SJCRH30 (cell line): ENCODE measurements at regions not wholly inside any gene's neighbourhood (a gene's known extent, or its start where the extent isn't known, plus 50 kb on each side); places are given as distances from the start of the nearest gene placed in this dataset.

Experiments
- DNase-seq, 2 experiments: peaks; one replicate each; pipeline ENCODE4 v3.0.0-alpha.2; 2015 to 2020
- H3K27ac ChIP-seq: fragments of 250-450 bp; sonication (Bioruptor Pico); 2 replicates; pipeline ENCODE4 v1.5.1; 2020; ENCODE audit warnings: mild to moderate bottlenecking, moderate library complexity
- H3K27me3 ChIP-seq: fragments of 250-450 bp; sonication (Bioruptor Pico); 2 replicates; pipeline ENCODE4 v1.5.1; 2020; ENCODE audit warnings: mild to moderate bottlenecking, moderate library complexity
- H3K36me3 ChIP-seq: fragments of 250-450 bp; sonication (Bioruptor Pico); 2 replicates; pipeline ENCODE4 v1.5.1; 2020; ENCODE audit warnings: mild to moderate bottlenecking, moderate library complexity
- H3K4me1 ChIP-seq: fragments of 250-450 bp; sonication (Bioruptor Pico); 2 replicates; pipeline ENCODE4 v1.5.1; 2020; ENCODE audit warnings: mild to moderate bottlenecking, moderate library complexity
- H3K4me3 ChIP-seq: fragments of 250-450 bp; sonication (Bioruptor Pico); 2 replicates; pipeline ENCODE4 v1.5.1; 2020; ENCODE audit warnings: mild to moderate bottlenecking, moderate library complexity
- H3K9me3 ChIP-seq: fragments of 250-450 bp; sonication (Bioruptor Pico); replicated peaks from 2 replicates; pipeline ENCODE4 v1.5.1; 2020; ENCODE audit warnings: mild to moderate bottlenecking, moderate library complexity

DNA sequence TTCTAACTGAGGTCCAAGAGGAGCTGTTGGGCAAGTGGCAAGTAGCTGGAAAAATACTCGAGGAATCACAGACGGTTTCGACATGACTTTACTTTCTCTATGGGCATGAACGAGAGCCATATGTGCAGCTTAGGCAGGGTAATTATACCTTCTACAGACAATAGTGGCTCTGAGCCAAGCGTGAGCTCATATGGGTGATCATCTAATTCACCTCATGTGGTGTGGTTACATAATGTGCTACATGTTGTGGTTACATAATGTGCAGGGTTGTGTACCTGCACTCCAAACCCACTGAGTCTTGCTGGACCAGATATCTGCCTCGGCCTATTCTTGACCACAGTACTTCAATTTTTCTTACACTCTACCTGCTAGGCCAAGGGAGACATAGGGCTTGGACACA is 771.7 kb upstream of the EYS start:
- Histone ChIP-seq H3K27me3 (no peaks in the 10 kb centered on the region), H3K36me3 (no peaks in the 10 kb centered on the region), H3K4me3 (no peak overlapping the region), H3K27ac (no peak overlapping the region), H3K4me1 (no peaks in the 10 kb centered on the region), H3K9me3 (no peaks in the 10 kb centered on the region)
- peak in 1 of 2 experiments; percentile 22 for DNase-seq

GRCh38 chr6:66435321-66435720 is 728.3 kb upstream of the EYS start:
- no peaks in the 10 kb centered on the region for H3K36me3 ChIP-seq
- no peak for DNase-seq
- no peaks in the 10 kb centered on the region; the same call in 1 of the 2 replicates for H3K27me3 ChIP-seq
- H3K27ac ChIP-seq: no peak overlapping the region
- no peaks in the 10 kb centered on the region for H3K9me3 ChIP-seq
- no peaks in the 10 kb centered on the region for H3K4me1 ChIP-seq
- H3K4me3 ChIP-seq: no peak overlapping the region

- Histone ChIP-seq H3K4me1 (no peaks in the 10 kb centered on the region), H3K27ac (no peak overlapping the region), H3K27me3 (no peaks in the 10 kb centered on the region; the same call in 1 of the 2 replicates), H3K9me3 (no peaks in the 10 kb centered on the region), H3K4me3 (no peak overlapping the region), H3K36me3 (no peaks in the 10 kb centered on the region)
- no peak for DNase-seq
These were observed 722.2 kb upstream of the EYS start for GRCh38 chr6:66429210-66429609.

- no peak overlapping the region for H3K27ac ChIP-seq
- H3K27me3 ChIP-seq: no peaks in the 10 kb centered on the region
- no peaks in the 10 kb centered on the region for H3K9me3 ChIP-seq
- no peaks in the 10 kb centered on the region for H3K36me3 ChIP-seq
- no peak for DNase-seq
- no peak overlapping the region for H3K4me3 ChIP-seq
- H3K4me1 ChIP-seq: no peaks in the 10 kb centered on the region
These were observed 716.0 kb upstream of the EYS start for GRCh38 chr6:66423047-66423446.

DNA sequence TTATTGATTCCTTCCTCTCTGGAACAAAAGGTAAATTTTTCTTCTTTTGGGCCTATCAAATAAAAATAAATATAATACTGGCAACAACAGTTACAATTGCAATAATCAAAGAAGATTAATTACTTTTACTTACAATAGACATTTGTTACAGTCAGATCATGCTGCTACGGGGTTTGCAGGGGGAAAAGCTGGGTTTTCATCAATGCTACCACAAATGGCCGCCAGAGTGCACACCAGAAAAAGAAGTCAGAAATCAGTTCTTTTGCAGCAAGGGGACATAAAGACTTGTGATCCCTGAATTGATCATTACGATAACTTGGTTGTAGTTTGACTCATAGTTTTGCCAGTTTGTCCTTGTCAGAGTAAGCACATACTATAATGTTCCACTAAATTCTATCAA is 714.5 kb upstream of the EYS start:
- H3K27me3 ChIP-seq: no peaks in the 10 kb centered on the region
- H3K4me1 ChIP-seq: no peaks in the 10 kb centered on the region
- no peak overlapping the region for H3K27ac ChIP-seq
- no peaks in the 10 kb centered on the region for H3K36me3 ChIP-seq
- no peak overlapping the region for H3K4me3 ChIP-seq
- no peaks in the 10 kb centered on the region for H3K9me3 ChIP-seq
- DNase-seq: peak in 1 of 2 experiments; percentile 27

DNA sequence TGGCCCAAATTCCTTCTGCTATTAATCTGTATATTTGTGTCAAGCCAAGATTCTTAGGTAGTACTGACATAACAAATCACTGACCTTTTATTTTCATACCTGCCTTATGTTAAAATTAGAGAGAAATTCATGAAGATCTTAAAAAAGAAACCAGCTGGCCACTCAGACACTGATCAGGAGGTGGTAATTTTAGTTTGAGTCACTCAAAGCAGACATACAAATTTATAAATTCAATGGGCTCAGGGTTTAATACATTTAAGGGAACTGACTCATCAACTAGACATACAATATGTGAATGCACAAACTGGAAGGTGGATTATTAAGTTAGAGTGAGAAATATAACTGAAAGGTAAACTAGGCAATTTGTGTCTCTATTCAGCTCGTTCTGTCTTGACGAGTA is 711.9 kb upstream of the EYS start:
- Histone ChIP-seq H3K36me3 (no peaks in the 10 kb centered on the region), H3K27ac (no peak overlapping the region), H3K9me3 (no peaks in the 10 kb centered on the region), H3K4me1 (no peaks in the 10 kb centered on the region), H3K27me3 (no peaks in the 10 kb centered on the region), H3K4me3 (no peak overlapping the region)
- no peak for DNase-seq

- H3K27me3 ChIP-seq: 0 out of 2 replicates have a peak, but pooled peaks cover 4% of the 10 kb centered on the region
- no peak for DNase-seq
- no peaks in the 10 kb centered on the region for H3K4me1 ChIP-seq
- H3K4me3 ChIP-seq: no peak overlapping the region
- no peaks in the 10 kb centered on the region for H3K9me3 ChIP-seq
- H3K36me3 ChIP-seq: no peaks in the 10 kb centered on the region
- no peak overlapping the region for H3K27ac ChIP-seq
These were observed 696.9 kb upstream of the EYS start for GRCh38 chr6:66403966-66404365.

- Histone ChIP-seq H3K4me1 (no peaks in the 10 kb centered on the region), H3K4me3 (no peak overlapping the region), H3K9me3 (no peaks in the 10 kb centered on the region), H3K27ac (no peak overlapping the region), H3K27me3 (0 out of 2 replicates have a peak, but pooled peaks cover 4% of the 10 kb centered on the region), H3K36me3 (no peaks in the 10 kb centered on the region)
- DNase-seq: no peak
These were observed 695.8 kb upstream of the EYS start for GRCh38 chr6:66402873-66403272.

DNA sequence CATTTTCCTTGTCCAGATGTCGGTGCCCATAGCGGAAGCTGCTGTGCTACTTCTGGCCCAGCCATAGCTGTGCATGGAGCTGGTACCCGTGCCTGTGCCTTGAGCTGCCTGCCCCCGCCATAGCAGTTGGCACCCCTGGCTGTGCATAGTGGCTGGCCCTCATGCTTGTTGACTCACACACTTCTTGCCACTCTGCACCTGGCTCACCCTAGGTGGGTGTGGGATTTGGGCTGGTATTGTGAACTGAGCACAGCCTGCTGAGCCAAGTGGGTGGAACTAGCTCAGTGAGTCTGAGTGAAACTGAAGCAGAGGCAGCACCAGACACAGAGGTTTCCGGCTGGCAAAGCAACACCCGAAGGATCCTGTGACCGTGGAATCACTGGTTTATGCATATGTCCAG is 689.5 kb upstream of the EYS start:
- no peaks in the 10 kb centered on the region for H3K4me1 ChIP-seq
- no peak for DNase-seq

GRCh38 chr6:66396145-66396544 is 689.1 kb upstream of the EYS start:
- Histone ChIP-seq H3K4me3 (no peak overlapping the region), H3K27me3 (no peaks in the 10 kb centered on the region), H3K27ac (no peak overlapping the region), H3K36me3 (no peaks in the 10 kb centered on the region), H3K9me3 (no peaks in the 10 kb centered on the region), H3K4me1 (no peaks in the 10 kb centered on the region)
- no peak for DNase-seq

More for the DNA sequence above, 689.5 kb upstream of the EYS start:
- Histone ChIP-seq H3K4me3 (no peak overlapping the region), H3K27me3 (no peaks in the 10 kb centered on the region), H3K27ac (no peak overlapping the region), H3K9me3 (no peaks in the 10 kb centered on the region), H3K36me3 (no peaks in the 10 kb centered on the region)

- Histone ChIP-seq H3K27ac (no peak overlapping the region), H3K27me3 (no peaks in the 10 kb centered on the region)
- no peak for DNase-seq
These were observed 683.4 kb upstream of the EYS start for GRCh38 chr6:66390393-66390792.

GRCh38 chr6:66376001-66376400 is 669.0 kb upstream of the EYS start:
- no peak for DNase-seq
- no peaks in the 10 kb centered on the region for H3K9me3 ChIP-seq
- no peak overlapping the region for H3K27ac ChIP-seq
- H3K27me3 ChIP-seq: no peaks in the 10 kb centered on the region
- H3K4me3 ChIP-seq: no peak overlapping the region
- H3K36me3 ChIP-seq: no peaks in the 10 kb centered on the region
- H3K4me1 ChIP-seq: no peaks in the 10 kb centered on the region

More at GRCh38 chr6:66390393-66390792, 683.4 kb upstream of the EYS start:
- Histone ChIP-seq H3K4me1 (no peaks in the 10 kb centered on the region), H3K4me3 (no peak overlapping the region), H3K36me3 (no peaks in the 10 kb centered on the region), H3K9me3 (no peaks in the 10 kb centered on the region)

GRCh38 chr6:66369407-66369806 is 662.4 kb upstream of the EYS start:
- H3K27me3 ChIP-seq: no peaks in the 10 kb centered on the region
- H3K9me3 ChIP-seq: no peaks in the 10 kb centered on the region
- H3K4me1 ChIP-seq: no peaks in the 10 kb centered on the region
- no peaks in the 10 kb centered on the region for H3K36me3 ChIP-seq
- H3K27ac ChIP-seq: no peak overlapping the region
- no peak overlapping the region for H3K4me3 ChIP-seq
- no peak for DNase-seq

DNA sequence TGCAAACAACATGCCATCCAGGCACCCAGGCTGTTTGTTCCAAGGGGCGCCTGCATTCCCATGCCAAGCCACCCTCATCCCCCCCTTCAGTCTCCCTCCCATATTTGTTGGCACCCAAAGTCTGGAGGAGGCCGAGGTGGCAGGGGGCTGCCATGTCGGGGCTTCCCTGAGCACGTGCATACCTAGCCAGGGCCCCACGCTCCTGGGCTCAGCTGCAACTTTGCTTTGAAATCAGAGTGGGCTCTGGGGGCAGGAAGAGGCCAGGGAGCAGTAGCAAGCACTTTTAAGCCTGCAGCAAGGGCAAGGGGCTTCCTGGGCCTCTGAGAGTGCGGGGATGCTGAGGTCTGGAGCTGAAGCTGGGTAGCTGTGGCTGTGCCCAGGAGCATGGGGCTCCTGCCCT is 655.9 kb upstream of the EYS start:
- Histone ChIP-seq H3K27ac (no peak overlapping the region), H3K27me3 (no peaks in the 10 kb centered on the region; the same call in 1 of the 2 replicates), H3K4me1 (no peaks in the 10 kb centered on the region), H3K36me3 (no peaks in the 10 kb centered on the region), H3K9me3 (no peaks in the 10 kb centered on the region), H3K4me3 (no peak overlapping the region)
- DNase-seq: no peak

DNA sequence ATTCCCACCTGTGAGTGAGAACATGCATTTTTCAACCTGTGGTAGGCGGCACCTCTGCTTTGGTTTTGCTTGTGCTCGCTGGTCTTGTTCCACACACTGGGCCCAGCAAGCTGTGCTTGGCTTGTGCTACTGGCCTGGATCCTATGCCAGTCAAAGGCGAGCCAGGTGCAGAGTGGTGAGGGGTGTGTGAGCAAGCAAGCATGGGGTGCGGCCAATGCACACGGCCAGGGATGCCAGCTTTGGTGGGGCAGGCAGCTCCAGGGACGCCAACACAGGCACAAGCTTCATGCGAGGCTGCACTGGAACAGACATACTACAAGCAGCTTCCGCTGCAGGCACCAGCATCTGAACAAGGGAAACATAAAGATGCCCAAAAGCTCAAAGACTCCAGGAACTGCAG is 654.9 kb upstream of the EYS start:
- no peak for DNase-seq
- H3K27me3 ChIP-seq: no peaks in the 10 kb centered on the region; the same call in 1 of the 2 replicates
- no peaks in the 10 kb centered on the region for H3K36me3 ChIP-seq
- no peak overlapping the region for H3K27ac ChIP-seq
- H3K4me3 ChIP-seq: no peak overlapping the region
- no peaks in the 10 kb centered on the region for H3K4me1 ChIP-seq
- H3K9me3 ChIP-seq: no peaks in the 10 kb centered on the region

DNA sequence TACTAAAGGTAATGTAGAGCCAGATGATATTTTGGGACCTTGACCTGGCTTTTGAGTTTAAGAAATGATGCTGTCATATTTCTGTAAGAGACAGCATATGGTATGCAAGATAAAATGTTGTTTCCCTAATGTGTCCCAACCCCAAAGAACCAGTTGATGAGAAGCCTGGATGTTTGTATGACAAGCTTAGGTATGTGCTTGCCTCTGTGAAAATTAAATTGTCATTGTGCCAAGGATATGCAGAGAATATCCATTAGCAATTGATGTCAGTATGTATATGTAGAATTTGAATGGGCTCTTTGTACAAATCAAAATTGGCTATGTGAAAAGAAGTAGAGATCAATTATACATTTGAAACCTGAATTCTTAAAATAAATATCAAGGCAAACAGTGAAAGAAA is 650.8 kb upstream of the EYS start:
- no peak for DNase-seq
- Histone ChIP-seq H3K27me3 (no peaks in the 10 kb centered on the region; the same call in 1 of the 2 replicates), H3K9me3 (no peaks in the 10 kb centered on the region), H3K4me3 (no peak overlapping the region), H3K27ac (no peak overlapping the region), H3K4me1 (no peaks in the 10 kb centered on the region), H3K36me3 (no peaks in the 10 kb centered on the region)
